ENCODE measurements at regions not wholly inside any gene's neighbourhood (a gene's known extent, or its start where the extent isn't known, plus 50 kb on each side); places are given as distances from the start of the nearest gene placed in this dataset.

DNA sequence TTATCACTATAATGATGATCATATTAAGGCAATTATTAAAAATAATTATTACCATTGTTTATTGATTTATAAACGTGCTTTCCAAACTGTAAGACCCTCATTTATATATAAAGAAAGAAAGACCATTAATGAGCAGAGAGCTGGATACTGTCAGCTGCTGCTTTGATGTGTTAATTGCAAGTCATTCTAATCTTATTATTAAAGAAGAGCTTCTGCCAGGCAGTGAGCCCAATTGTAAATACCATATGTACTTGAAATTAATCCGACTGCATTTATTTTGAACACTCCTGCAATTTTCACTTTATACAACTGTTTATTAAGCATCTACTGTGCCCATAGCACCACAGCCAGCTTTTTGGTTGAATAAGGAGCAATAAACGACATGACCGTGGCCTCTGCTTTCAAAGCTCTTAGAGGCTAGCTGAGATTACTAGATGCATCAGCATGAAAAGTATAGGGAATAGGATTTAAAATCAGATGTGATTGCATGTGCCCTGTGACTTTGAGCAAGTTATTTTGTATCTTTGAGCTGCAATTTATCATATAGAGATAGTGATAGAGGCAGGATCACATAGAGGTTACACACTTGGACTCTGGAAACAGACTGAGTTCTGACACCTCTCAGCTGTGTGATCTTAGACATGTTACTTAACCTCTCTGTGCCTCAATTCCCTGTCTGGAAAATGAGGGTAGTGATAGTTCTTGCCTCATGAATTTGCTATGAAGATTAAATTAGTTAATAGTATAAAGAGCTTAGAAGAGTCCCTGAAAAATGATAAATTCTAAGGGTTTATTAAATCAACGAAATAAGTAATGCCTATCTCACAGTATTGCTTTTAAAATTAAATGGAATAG lies 83.4 kb downstream of the MYCN start:
- DNase-seq, result no peak

DNA sequence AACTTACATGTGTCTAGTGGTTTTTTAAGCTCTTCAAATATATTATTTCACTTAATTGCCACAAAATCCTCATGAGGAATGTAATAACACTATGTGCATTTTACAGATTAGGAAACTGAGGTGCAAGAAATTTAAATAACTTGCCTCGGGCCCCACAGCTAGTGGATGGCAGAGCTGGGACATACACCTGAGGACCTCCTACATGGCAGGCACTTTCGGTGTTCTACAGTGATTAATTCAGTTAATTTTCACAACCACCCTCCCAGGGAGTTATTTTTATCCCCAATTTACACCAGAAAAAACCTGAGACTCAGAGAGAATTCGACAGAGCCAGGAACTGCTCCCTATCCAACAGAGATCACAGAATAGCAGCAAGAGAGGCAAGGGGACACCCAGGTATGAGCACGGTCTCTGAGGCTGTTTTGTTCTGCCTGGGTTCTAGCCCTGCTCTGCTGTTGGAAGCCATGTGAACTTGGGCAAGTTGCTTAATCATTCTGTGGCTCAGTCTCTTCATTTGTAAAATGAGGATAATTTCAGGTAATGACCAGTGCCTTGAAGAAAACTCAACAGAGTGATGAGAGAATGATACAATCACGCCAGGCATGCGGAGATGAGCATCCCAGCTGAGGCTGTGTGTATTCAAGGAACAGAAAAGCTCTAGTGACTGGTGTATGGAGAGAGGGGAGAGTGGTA lies 82.3 kb downstream of the MYCN start:
- no peak for DNase-seq

DNA sequence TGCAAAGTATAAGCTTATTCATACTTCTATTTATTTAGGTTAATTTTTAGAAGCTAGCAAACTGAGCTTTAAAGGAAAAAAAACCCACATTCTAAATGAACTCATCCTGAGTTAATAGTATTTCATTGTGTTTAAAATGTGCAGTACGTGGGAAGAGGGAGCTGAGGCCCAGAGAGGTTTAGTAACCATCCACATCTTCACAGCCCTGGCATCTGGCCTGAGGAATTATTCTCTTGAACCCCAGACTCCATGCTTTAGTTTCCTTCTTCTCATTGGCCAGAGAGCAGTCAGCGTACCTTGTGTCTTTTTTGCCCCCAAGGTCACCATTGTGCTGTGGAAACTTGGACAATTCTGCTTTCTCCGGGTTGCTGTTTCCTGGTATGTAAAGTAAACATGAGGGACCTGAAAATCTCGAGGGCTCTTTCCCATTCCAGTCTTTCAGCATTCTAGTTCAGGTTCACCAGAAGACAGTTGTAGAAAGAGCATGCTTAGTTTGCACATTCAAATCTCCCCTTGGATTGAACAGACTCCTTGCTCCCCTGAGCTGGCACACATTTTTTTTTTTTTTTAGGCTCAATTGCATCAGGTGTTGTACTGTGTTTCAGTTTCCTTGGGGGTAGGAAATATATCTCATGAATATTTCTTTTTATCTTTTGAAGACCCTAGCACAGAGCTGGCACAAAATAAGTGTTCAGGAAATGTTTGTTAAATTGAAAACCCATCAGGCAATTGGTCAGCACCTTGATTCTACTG lies 81.4 kb downstream of the MYCN start:
- DNase-seq, result no peak

DNA sequence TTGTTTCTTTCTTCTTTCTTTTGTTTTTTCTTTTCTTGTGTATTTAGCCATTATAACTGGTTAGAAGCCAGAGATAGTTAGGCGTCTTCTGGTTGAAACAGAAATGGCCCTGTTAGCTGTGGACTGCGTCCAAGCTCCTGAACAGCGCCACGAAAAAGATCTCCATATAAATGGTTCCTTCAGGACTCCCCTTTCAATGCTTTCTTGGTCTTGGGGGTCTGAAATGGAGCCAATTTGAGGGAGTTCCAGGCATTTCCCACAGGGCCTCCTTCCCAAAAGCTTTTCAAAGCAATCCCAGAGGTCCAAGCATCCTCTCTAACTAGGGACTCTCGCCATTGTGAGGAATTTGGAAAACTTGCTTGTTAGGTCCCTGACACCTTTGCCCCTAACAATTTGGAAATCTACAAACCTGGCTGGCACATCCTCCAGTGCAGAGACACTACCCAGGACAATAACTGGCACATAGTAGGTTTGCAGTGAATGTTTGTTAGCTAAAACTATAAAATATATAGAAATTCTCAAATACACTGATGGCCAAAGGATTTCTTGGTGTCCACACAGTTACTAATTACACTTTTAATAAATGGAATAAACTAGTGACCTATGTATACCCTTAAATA lies 80.1 kb downstream of the MYCN start:
- no peak for DNase-seq

DNA sequence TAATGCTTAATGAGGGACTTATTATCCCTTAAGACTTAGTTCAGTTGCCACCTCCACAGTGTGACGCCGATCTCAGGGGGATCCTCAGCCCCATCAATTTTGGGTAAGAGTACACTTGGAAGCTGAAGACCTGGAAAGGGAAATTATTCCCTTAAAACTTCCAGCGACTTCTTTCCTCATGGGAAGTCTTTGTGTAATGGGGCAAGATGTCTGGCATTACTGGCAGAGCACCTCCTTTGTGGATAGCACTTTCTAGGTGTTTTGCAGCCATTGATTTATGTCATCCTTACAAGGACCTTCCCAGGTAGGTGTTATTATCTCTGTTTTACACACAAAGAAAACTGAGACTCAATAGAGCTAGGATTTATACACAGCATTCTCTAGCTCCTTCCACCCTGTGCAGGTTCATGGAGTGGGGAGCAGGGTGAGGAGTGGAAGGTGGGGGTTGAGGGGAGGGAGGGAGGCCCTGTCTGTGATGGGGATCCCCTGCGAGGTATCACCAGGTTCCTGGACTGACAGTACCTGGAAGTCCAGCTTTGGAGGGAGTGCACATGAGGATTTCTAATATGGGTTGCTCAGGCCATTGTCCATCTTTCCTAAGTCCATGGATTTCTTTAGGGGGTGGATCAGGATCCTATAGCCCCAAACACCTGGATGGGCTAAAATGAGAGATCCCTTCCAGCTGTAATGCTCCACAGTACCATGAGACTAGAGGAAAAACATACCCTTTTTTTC lies 79.4 kb downstream of the MYCN start:
- no peak for DNase-seq

DNA sequence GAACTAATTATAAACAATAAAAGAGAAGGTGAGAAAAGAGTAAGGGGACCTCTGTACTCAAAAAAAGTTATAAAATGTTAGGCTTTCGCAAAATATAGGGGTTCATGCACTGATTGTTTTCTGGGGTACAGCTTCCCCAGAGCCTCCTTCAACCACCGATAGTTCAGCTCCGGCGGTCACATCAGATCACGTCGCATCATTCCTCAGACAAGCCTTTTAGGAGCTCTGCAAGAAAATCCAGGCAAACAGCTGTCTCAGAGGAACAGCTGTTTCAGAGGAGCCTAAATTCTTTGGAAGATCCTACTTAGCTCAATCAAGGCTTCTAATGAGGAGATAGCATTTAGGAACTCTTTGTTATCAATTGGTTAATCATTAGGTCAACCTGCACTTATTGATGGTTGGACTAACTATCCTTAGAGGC lies 78.7 kb downstream of the MYCN start:
- DNase-seq, result no peak

DNA sequence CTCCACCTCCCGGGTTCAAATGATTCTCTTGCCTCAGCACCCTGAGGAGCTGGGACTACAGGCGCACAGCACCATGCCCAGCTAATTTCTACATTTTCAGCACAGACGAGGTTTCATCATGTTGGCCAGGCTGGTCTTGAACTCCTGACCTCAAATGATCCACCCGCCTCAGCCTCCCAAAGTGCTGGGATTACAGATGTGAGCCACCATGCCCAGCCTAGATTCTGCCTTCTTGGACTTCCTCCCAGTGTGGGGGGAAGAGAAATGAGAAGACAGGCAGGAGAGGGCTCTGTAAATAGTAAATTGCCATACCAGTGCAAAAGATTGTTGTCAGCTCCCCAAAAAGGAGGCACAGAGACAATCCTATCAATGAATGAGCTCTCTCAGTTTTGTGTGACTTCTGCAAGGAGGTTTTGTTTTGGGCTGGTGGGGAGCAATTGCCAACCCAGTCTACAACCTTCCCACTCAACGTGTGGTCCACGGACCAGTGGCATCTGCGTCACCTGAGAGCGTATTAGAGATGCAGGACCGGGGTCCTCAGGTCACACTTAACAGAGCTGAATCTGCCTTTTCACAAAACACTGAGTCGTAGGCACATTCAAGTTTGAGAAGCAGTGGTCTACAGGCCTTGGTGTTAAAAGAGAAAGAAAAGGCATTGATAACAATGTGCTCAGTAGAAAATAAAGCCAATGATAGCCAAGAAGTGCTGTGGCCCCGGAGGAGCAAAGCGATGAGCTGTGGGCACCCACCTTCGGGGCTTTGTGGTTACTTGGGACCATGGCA lies 78.1 kb downstream of the MYCN start:
- DNase-seq, result no peak

DNA sequence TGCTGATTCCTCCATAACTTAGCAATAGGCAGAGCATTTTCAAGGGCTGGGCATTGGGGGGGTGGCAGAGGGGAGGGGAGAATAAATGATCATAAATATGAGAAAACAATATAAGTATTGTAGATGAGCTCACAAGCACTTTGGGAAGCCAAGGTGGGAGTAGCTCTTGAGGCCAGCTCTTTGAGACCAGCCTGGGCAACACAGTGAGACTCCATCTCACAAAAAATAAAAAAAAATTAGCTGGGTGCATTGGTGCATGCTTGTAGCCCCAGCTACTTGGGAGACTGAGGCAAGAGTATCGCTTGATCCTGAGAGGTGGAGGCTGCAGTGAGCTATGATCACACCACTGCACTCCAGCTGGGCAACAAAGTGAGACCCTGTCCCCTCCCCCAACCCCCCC lies 75.9 kb downstream of the MYCN start:
- no peak for DNase-seq

DNA sequence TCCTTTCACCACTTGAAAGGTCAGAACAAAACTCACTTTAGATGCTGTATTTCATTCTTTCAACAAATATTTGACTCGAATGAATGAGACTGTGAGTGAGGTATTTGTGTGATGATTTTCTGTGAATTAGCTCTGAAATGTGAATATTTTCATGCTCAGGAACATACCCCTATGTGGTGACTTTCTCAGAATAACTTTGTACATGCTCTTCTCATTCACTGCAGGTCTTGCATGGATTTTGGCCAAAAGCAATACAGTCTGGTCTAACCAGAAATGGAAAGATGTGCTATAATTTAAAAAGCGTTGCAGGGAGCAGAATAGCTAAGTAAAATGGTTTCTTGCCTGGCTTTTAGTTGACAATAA lies 75.5 kb downstream of the MYCN start:
- DNase-seq, result no peak

DNA sequence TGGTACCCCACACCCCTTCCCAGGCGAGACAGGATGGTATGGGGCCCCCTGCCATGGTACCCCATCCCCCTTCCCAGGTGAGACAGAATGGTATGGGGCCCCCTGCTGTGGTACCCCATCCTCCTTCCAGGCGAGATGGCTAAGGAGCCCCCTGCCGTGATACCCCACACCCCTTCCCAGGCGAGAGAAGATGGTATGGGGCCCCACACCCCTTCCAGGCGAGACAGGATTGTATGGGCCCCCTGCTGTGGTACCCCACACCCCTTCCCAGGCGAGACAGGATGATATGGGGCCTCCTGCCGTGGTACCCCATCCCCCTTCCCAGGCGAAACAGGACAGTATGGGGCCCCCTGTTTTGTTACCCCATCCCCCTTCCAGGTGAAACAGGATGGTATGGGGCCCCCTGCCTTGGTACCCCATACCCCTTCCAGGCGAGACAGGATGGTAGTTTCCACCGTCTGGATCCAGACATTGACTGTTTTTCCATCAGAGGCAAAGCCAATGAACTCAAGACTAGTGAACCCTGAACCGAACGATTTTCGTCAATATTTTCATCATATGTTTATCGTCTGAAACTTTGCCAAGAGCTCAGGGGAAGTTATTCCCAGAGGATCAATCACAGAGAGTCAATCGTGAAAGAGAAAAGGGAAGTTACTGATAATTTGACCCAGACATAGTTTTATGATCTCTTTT lies 75.0 kb downstream of the MYCN start:
- DNase-seq, result no peak

DNA sequence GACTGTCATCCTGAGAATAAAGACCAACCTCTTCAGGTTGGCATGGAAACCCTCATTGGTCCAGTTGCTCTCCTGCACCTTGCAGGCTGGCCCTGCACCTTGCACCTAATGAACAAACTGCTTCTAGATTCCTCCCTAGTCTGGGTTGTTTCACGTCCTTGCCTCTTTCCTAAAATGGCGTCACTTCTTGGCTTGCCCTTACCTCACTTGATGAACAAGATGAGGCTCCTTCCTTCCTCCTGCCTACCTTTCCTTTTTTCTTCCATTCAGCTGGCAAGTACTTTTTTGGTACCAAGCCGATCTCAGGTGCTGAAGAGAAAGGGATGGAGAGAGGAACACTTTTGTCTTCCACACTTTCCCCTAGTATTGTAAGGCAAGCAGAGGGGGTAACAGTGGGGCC lies 74.5 kb downstream of the MYCN start:
- DNase-seq, result no peak

DNA sequence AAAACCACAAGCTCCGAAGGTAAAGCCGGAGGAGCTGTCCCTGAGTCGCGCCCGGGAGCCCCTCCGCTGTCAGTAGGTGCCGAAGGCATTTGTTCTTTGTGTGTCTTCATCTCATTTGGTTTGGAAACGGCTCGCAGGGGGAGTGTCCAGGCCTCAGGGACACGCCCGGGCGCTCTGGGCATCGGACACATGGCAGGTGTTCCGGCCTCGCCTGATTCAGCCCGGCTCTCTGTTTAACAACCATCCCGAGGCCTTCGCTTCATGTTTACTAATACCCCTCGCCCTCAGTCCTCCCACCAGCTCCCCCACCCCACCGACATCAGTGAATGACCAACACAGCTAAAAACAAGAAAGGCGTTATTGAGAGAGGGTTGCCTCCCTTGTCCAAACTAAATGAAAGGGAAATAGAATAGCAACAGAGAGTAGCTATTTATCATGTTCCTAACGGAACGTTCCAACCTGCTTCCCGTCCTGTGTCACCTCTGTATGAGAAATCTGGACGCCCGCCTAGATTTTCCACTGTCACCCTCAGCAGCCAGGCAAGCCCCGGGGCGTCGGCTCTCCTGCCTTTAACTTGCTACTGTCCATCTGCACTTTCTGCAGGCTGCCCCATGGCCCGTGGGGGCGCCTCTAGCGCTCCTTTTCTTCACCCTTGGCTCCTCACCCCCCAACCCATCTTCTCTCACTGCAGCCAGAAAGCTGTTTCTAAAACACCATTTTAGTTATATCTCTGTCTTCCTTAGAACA lies 73.9 kb downstream of the MYCN start:
- DNase-seq, result no peak

DNA sequence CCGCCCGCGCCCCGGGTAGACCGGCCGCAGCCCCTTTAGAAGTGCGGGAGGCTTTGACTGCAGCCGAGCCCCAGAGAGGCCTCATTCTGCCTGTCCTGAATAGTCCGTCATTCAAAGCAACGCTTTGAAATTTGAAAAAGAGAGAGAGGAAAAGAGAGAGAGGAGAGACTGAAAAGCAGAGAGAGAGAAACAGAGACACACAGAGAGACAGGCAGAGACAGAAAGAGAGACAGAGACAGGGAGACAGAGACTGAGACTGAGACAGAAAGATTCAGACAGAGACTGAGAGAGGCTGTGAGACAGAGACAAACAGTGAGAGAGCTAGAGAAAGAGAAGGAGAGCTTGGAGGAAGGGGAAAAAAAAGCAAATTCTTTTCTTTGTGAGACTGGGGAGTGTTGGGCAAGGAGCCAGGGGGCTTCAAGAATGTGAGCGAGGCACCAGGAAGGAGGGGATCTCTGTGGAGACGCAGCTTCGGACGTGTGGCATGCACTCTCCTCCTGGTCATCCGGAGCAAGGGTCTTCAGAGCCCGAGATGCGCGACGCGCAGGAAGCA lies 73.1 kb downstream of the MYCN start:
- DNase-seq, result no peak

DNA sequence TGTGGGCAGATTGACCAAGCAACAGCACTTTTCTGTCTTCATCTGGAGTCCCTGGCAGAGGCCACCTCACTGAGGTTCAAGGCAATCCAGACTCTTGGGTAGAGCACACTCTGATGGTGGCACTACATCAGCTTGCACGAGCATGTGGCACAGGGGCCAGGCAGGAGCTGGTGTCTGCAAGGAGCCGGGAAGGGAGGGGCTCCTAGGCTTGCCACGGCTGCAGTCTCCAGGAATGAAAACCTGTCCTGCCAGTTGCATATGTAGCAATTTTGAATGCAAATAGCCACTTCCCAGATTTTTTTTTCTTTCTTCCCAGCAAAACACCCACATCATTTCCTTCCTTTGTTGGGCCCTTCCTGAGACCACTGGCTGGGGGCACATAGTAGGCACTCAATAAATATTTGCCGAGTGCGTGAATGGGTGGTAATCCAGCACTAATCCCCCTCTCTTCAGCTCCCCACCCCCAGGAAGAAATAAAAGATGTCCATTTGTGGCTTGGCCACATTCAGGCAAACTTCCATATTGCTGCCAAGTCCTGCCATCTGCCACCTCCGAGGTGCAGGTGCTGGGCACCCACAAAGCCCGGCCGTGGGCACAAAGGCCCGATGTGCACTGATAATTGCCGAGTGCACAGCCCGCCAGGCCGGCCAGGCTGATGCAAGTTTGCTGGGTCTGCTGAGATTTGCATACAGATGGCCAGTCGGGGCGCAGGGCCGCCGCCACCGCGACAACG lies 72.4 kb downstream of the MYCN start:
- no peak for DNase-seq

DNA sequence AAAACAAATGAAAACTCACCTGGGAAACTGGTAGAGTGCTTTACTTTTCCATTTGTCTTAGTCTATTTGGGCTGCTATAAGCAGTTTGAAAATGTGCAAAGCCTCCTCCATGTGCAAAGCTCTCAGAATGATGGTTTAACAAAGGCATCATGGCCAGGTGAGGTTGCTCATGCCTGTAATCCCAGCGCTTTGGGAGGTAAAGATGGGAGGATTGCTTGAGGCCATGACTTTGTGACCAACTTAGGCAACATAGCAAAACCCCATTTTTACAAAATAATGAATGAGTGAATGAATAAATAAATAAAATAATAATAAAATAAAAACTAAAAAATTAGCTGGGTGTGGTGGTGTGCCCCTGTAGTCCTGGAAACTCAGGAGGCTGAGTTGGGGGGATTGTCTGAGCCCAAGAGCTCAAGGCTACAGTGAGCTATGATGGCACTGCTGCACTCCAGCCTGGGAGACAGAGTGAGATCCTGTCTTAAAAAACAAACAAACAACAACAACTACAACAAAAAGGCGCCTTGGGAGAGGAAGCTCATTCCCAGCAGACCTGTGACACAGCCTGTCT lies 71.8 kb downstream of the MYCN start:
- no peak for DNase-seq

DNA sequence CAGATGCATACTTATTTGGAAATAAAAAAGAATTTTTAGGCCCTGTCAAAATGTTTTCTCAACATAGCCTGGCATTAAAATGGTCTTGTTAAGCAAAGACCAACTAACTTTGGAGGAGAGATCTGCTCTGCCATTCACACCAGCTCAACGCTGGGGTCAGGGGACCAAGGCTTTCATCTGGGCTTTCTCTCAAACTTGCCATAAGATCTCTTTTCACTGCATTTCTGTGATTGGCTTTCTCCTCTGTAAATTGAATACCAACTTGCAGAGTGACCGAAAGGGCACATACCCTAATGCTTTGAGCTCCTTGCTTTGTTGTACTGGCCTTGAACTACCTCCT lies 71.2 kb downstream of the MYCN start:
- DNase-seq, result no peak

DNA sequence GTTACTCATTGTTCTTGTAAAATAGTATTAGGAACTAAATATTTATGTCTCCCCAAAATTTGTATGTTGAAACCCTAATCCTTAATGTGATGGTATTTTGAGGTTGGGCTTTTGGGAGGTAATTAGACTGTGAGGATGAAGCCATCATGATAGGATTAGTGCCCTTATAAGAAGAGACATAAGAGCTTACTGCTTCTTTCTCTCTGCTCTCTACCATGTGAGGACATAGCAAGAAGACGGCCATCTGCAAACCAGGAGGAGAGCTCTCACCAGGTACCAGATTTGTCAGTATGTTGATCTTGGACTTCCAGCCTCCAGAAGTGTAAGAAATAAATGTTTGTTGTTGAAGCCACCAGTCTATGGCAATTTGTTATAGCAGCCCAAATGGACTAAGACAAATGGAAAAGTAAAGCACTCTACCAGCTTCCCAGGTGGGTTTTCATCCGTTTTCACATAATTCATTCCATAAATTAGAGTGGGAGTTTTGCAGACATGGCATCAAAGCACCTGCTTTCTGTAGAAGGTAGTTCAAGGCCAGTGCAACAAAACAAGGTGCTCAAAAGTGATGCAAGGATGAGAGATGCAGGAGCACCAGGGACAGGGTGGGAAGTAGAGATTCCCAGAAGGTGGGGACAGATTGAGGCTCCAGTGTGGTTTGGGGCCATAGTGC lies 70.7 kb downstream of the MYCN start:
- DNase-seq, result no peak

DNA sequence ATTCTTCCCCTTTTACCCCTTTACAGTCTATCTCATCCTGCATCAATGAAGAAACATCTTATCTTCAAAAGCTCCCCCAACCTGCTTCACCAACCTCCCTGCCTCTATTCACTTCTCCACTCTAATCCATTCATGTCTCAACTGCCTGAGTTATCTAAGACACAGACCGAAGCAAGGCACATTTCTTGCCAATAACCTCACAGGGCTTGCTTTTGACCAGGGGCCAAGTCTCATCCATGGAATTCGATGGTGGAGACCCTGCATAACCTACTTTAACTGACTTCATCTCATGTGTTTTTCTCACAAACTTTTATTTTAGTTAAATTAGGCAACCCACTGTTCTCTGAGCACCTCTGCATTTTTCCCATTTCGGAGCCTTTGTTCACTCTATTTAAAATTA lies 69.7 kb downstream of the MYCN start:
- DNase-seq, result no peak

DNA sequence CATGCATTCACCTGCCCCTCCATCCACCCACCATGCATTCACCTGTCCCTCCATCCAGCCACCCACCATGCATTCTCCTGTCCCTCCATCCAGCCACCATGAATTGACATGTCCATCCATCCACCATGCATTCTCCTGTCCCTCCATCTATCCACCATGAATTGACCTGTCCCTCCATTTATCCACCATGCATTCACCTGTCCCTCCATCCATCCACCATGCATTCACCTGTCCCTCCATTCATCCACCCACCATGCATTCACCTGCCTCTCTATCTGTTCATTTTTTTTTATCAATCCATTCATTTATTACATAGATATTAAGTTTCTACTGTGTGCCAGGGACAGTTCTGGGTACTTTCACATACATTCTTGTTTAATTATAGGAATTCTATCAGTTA lies 69.2 kb downstream of the MYCN start:
- no peak for DNase-seq
